Breast epithelium (tissue), 3 donors: ENCODE measurements at regions not wholly inside any gene's neighbourhood (a gene's known extent, or its start where the extent isn't known, plus 50 kb on each side); places are given as distances from the start of the nearest gene placed in this dataset.

Experiments
- POLR2A ChIP-seq: fragments of 450-650 bp; IDR thresholded peaks from one replicate; pipeline ENCODE4 v1.6.1; 2016; ENCODE audit warnings: antibody characterized with exemption, mild to moderate bottlenecking, moderate library complexity
- TF ChIP-seq, protein P1 (sequence below), 3 donors: fragments of 450-650 bp; IDR thresholded peaks; one replicate each; pipeline ENCODE4 v1.5.1; 2016 to 2017; ENCODE audit warnings: antibody characterized with exemption in 3 of 3, mild to moderate bottlenecking in 3 of 3, moderate library complexity in 3 of 3

- no peak for TF ChIP-seq POLR2A
- TF ChIP-seq, protein P1, sequence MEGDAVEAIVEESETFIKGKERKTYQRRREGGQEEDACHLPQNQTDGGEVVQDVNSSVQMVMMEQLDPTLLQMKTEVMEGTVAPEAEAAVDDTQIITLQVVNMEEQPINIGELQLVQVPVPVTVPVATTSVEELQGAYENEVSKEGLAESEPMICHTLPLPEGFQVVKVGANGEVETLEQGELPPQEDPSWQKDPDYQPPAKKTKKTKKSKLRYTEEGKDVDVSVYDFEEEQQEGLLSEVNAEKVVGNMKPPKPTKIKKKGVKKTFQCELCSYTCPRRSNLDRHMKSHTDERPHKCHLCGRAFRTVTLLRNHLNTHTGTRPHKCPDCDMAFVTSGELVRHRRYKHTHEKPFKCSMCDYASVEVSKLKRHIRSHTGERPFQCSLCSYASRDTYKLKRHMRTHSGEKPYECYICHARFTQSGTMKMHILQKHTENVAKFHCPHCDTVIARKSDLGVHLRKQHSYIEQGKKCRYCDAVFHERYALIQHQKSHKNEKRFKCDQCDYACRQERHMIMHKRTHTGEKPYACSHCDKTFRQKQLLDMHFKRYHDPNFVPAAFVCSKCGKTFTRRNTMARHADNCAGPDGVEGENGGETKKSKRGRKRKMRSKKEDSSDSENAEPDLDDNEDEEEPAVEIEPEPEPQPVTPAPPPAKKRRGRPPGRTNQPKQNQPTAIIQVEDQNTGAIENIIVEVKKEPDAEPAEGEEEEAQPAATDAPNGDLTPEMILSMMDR (IDR thresholded peaks at IDR 0.05), result no peak
Measured at GRCh38 chr16:34802396-34802795, 1343.0 kb downstream of the TP53TG3F start.
